ENCODE measurements at regions not wholly inside any gene's neighbourhood (a gene's known extent, or its start where the extent isn't known, plus 50 kb on each side); places are given as distances from the start of the nearest gene placed in this dataset.
"Not testable (repeated sequence)": the region's sequence is repeated elsewhere in the genome, so short reads cannot be mapped to it uniquely, and the experiment has no call there.

- H3K4me1 Mint-ChIP-seq, result no peaks in the 10 kb centered on the region
- ATAC-seq (no peak), DNase-seq (no peak)
- H3K36me3 Mint-ChIP-seq (ENCODE audit: low read depth), result no peaks in the 10 kb centered on the region
- no peaks in the 10 kb centered on the region for H3K9me3 ChIP-seq (ENCODE audit: control insufficient read depth, low read length, poor library complexity, severe bottlenecking)
- H3K4me3 Mint-ChIP-seq, result no peak overlapping the region
- H3K27me3 Mint-ChIP-seq, result no peaks in the 10 kb centered on the region
- no peak overlapping the region for H3K27ac Mint-ChIP-seq
These were observed 471.6 kb upstream of the CDH4 start for GRCh38 chr20:60780388-60781025.

GRCh38 chr20:60782959-60783625 is 469.0 kb upstream of the CDH4 start:
- DNase-seq (no peak), ATAC-seq (no peak)
- H3K4me3 Mint-ChIP-seq, result no peak overlapping the region
- no peaks in the 10 kb centered on the region for H3K4me1 Mint-ChIP-seq
- no peaks in the 10 kb centered on the region for H3K27me3 Mint-ChIP-seq
- H3K9me3 ChIP-seq (ENCODE audit: control insufficient read depth, low read length, poor library complexity, severe bottlenecking), result no peaks in the 10 kb centered on the region
- no peaks in the 10 kb centered on the region for H3K36me3 Mint-ChIP-seq (ENCODE audit: low read depth)
- no peak overlapping the region for H3K27ac Mint-ChIP-seq

- Mint-ChIP-seq H3K27ac (no peak overlapping the region), H3K36me3 (ENCODE audit: low read depth) (no peaks in the 10 kb centered on the region), H3K4me3 (no peak overlapping the region), H3K4me1 (no peaks in the 10 kb centered on the region), H3K27me3 (no peaks in the 10 kb centered on the region)
- no peaks in the 10 kb centered on the region for H3K9me3 ChIP-seq (ENCODE audit: control insufficient read depth, low read length, poor library complexity, severe bottlenecking)
- DNase-seq (no peak), ATAC-seq (no peak)
These were observed 466.8 kb upstream of the CDH4 start for GRCh38 chr20:60785301-60785700.

GRCh38 chr20:60785785-60786184 is 466.3 kb upstream of the CDH4 start:
- Mint-ChIP-seq H3K4me1 (no peaks in the 10 kb centered on the region), H3K36me3 (ENCODE audit: low read depth) (no peaks in the 10 kb centered on the region), H3K27ac (no peak overlapping the region), H3K27me3 (no peaks in the 10 kb centered on the region), H3K4me3 (no peak overlapping the region)
- no peak for ATAC-seq
- no peaks in the 10 kb centered on the region for H3K9me3 ChIP-seq (ENCODE audit: control insufficient read depth, low read length, poor library complexity, severe bottlenecking)
- DNase-seq, result no peak

- H3K9me3 ChIP-seq (ENCODE audit: control insufficient read depth, low read length, poor library complexity, severe bottlenecking), result no peaks in the 10 kb centered on the region
- Mint-ChIP-seq H3K36me3 (ENCODE audit: low read depth) (no peaks in the 10 kb centered on the region), H3K27ac (no peak overlapping the region), H3K4me3 (no peak overlapping the region), H3K4me1 (no peaks in the 10 kb centered on the region), H3K27me3 (no peaks in the 10 kb centered on the region)
- ATAC-seq, result no peak
- DNase-seq, result no peak
These were observed 465.3 kb upstream of the CDH4 start for GRCh38 chr20:60786686-60787217.

GRCh38 chr20:60787276-60787675 is 464.8 kb upstream of the CDH4 start:
- H3K9me3 ChIP-seq (ENCODE audit: control insufficient read depth, low read length, poor library complexity, severe bottlenecking), result no peaks in the 10 kb centered on the region
- Mint-ChIP-seq H3K27ac (no peak overlapping the region), H3K4me1 (no peaks in the 10 kb centered on the region), H3K4me3 (no peak overlapping the region), H3K27me3 (no peaks in the 10 kb centered on the region), H3K36me3 (ENCODE audit: low read depth) (no peaks in the 10 kb centered on the region)
- ATAC-seq, result no peak
- no peak for DNase-seq

- H3K4me1 Mint-ChIP-seq, result no peaks in the 10 kb centered on the region
- H3K27ac Mint-ChIP-seq, result no peak overlapping the region
- no peaks in the 10 kb centered on the region for H3K9me3 ChIP-seq (ENCODE audit: control insufficient read depth, low read length, poor library complexity, severe bottlenecking)
- ATAC-seq (no peak), DNase-seq (no peak)
- H3K27me3 Mint-ChIP-seq, result no peaks in the 10 kb centered on the region
- H3K36me3 Mint-ChIP-seq (ENCODE audit: low read depth), result no peaks in the 10 kb centered on the region
- no peak overlapping the region for H3K4me3 Mint-ChIP-seq
These were observed 464.0 kb upstream of the CDH4 start for GRCh38 chr20:60788070-60788469.

GRCh38 chr20:60789399-60789798 is 462.7 kb upstream of the CDH4 start:
- no peaks in the 10 kb centered on the region for H3K4me1 Mint-ChIP-seq
- no peaks in the 10 kb centered on the region for H3K27me3 Mint-ChIP-seq
- no peaks in the 10 kb centered on the region for H3K9me3 ChIP-seq (ENCODE audit: control insufficient read depth, low read length, poor library complexity, severe bottlenecking)
- H3K27ac Mint-ChIP-seq, result no peak overlapping the region
- no peak for DNase-seq
- no peak for ATAC-seq
- H3K4me3 Mint-ChIP-seq, result no peak overlapping the region
- no peaks in the 10 kb centered on the region for H3K36me3 Mint-ChIP-seq (ENCODE audit: low read depth)

- not testable (repeated sequence) for H3K27me3 Mint-ChIP-seq; H3K4me1 Mint-ChIP-seq; H3K27ac Mint-ChIP-seq; DNase-seq; H3K9me3 ChIP-seq (ENCODE audit: control insufficient read depth, low read length, poor library complexity, severe bottlenecking); ATAC-seq; H3K36me3 Mint-ChIP-seq (ENCODE audit: low read depth); H3K4me3 Mint-ChIP-seq
These were observed 461.7 kb upstream of the CDH4 start for GRCh38 chr20:60790339-60790738.

GRCh38 chr20:60791823-60792222 is 460.2 kb upstream of the CDH4 start:
- no peaks in the 10 kb centered on the region for H3K4me1 Mint-ChIP-seq
- ATAC-seq, result no peak
- H3K27me3 Mint-ChIP-seq, result no peaks in the 10 kb centered on the region
- no peak overlapping the region for H3K27ac Mint-ChIP-seq
- DNase-seq, result no peak
- H3K4me3 Mint-ChIP-seq, result no peak overlapping the region
- no peaks in the 10 kb centered on the region for H3K36me3 Mint-ChIP-seq (ENCODE audit: low read depth)
- H3K9me3 ChIP-seq (ENCODE audit: control insufficient read depth, low read length, poor library complexity, severe bottlenecking), result no peaks in the 10 kb centered on the region

- ATAC-seq, result no peak
- no peak overlapping the region for H3K27ac Mint-ChIP-seq
- no peaks in the 10 kb centered on the region for H3K36me3 Mint-ChIP-seq (ENCODE audit: low read depth)
- H3K9me3 ChIP-seq (ENCODE audit: control insufficient read depth, low read length, poor library complexity, severe bottlenecking), result no peaks in the 10 kb centered on the region
- H3K4me1 Mint-ChIP-seq, result no peaks in the 10 kb centered on the region
- no peak overlapping the region for H3K4me3 Mint-ChIP-seq
- no peak for DNase-seq
- no peaks in the 10 kb centered on the region for H3K27me3 Mint-ChIP-seq
These were observed 459.1 kb upstream of the CDH4 start for GRCh38 chr20:60792941-60793340.

- no peak for DNase-seq
- no peak overlapping the region for H3K27ac Mint-ChIP-seq
- H3K36me3 Mint-ChIP-seq (ENCODE audit: low read depth), result no peaks in the 10 kb centered on the region
- no peaks in the 10 kb centered on the region for H3K9me3 ChIP-seq (ENCODE audit: control insufficient read depth, low read length, poor library complexity, severe bottlenecking)
- no peaks in the 10 kb centered on the region for H3K4me1 Mint-ChIP-seq
- H3K27me3 Mint-ChIP-seq, result no peaks in the 10 kb centered on the region
- ATAC-seq, result no peak
- H3K4me3 Mint-ChIP-seq, result no peak overlapping the region
These were observed 457.4 kb upstream of the CDH4 start for GRCh38 chr20:60794674-60795073.

- Mint-ChIP-seq H3K4me3 (no peak overlapping the region), H3K4me1 (no peaks in the 10 kb centered on the region), H3K27ac (no peak overlapping the region), H3K36me3 (ENCODE audit: low read depth) (no peaks in the 10 kb centered on the region), H3K27me3 (no peaks in the 10 kb centered on the region)
- ATAC-seq (no peak), DNase-seq (no peak)
- H3K9me3 ChIP-seq (ENCODE audit: control insufficient read depth, low read length, poor library complexity, severe bottlenecking), result no peaks in the 10 kb centered on the region
These were observed 456.4 kb upstream of the CDH4 start for GRCh38 chr20:60795651-60796050.

- H3K36me3 Mint-ChIP-seq (ENCODE audit: low read depth), result no peaks in the 10 kb centered on the region
- ATAC-seq (no peak), DNase-seq (no peak)
- H3K4me1 Mint-ChIP-seq, result no peaks in the 10 kb centered on the region
- H3K27me3 Mint-ChIP-seq, result no peaks in the 10 kb centered on the region
- H3K4me3 Mint-ChIP-seq, result no peak overlapping the region
- no peaks in the 10 kb centered on the region for H3K9me3 ChIP-seq (ENCODE audit: control insufficient read depth, low read length, poor library complexity, severe bottlenecking)
- no peak overlapping the region for H3K27ac Mint-ChIP-seq
These were observed 451.9 kb upstream of the CDH4 start for GRCh38 chr20:60800185-60800584.
